ENCODE measurements at regions not wholly inside any gene's neighbourhood (a gene's known extent, or its start where the extent isn't known, plus 50 kb on each side); places are given as distances from the start of the nearest gene placed in this dataset.
"Not testable (repeated sequence)": the region's sequence is repeated elsewhere in the genome, so short reads cannot be mapped to it uniquely, and the experiment has no call there.

GRCh38 chr11:12592283-12592682, 81.9 kb upstream of the TEAD1 start:
- no peaks in the 10 kb centered on the region for H4K20me1 ChIP-seq (ENCODE audit: insufficient read depth)
- H3F3A ChIP-seq (replicated peaks; ENCODE audit: insufficient read depth), result no peaks in the 10 kb centered on the region
- no peaks in the 10 kb centered on the region for H3K9me2 ChIP-seq
- no peak overlapping the region for H2AFZ ChIP-seq (ENCODE audit: low read depth)
- H3K9ac ChIP-seq, result no peak overlapping the region
- TF ChIP-seq FOXJ3 (CRISPR knock-in tag; IDR thresholded peaks at IDR 0.05) (no peak), GABPA (IDR thresholded peaks at IDR 0.05; ENCODE audit: low read depth) (no peak), ZBTB33 (IDR thresholded peaks at IDR 0.05; ENCODE audit: borderline replicate concordance, low read depth) (no peak), ELF1 (IDR thresholded peaks at IDR 0.05) (no peak), FOXM1 (IDR thresholded peaks at IDR 0.05; ENCODE audit: low read depth) (no peak), USF2 (IDR thresholded peaks at IDR 0.05; ENCODE audit: borderline replicate concordance, low read depth, low read length) (no peak), MXI1 (IDR thresholded peaks at IDR 0.05; ENCODE audit: low read depth, low read length) (no peak), SMC3 (IDR thresholded peaks at IDR 0.05; ENCODE audit: low read depth, low read length) (no peak), EP300 (IDR thresholded peaks at IDR 0.05; ENCODE audit: borderline replicate concordance in 1 of 2, low read depth in 1 of 2, low read length in 1 of 2) (no peak), GATA2 (CRISPR knock-in tag; IDR thresholded peaks at IDR 0.05) (no peak), EZH2phosphoT487 (IDR thresholded peaks at IDR 0.05; ENCODE audit: borderline replicate concordance, low read depth) (no peak), PBX3 (IDR thresholded peaks at IDR 0.05) (no peak), FOSL2 (IDR thresholded peaks at IDR 0.05; ENCODE audit: borderline replicate concordance, low read depth) (no peak), RAD21 (IDR thresholded peaks at IDR 0.05; ENCODE audit: low read length) (no peak), SIN3A (IDR thresholded peaks at IDR 0.05; ENCODE audit: borderline replicate concordance, low read depth, low read length) (no peak), RFX5 (IDR thresholded peaks at IDR 0.05; ENCODE audit: low read length) (no peak), JUND (IDR thresholded peaks at IDR 0.05) (no peak), POLR2AphosphoS5 (IDR thresholded peaks at IDR 0.05; ENCODE audit: low read depth, low read length) (no peak), TAF1 (IDR thresholded peaks at IDR 0.05; ENCODE audit: borderline replicate concordance, low read depth, low read length) (no peak), TCF12 (IDR thresholded peaks at IDR 0.05) (no peak)
- H3K27ac ChIP-seq (ENCODE audit: low read depth in 2 of 2, low read length in 1 of 2), result no peak overlapping the region
- no peaks in the 10 kb centered on the region for H3K79me2 ChIP-seq (ENCODE audit: insufficient read depth)
- H3K9me3 ChIP-seq, result no peaks in the 10 kb centered on the region
- peaks cover 0 to 8% of the 10 kb centered on the region in 2 experiments; a peak in 2 of 4 replicates for H3K4me1 ChIP-seq (ENCODE audit: control insufficient read depth in 1 of 2, insufficient read depth in 2 of 2, low read depth in 1 of 2, low read length in 1 of 2)
- ChIA-PET CTCF (interaction anchor here (1.0 to 1.3 kb wide), 2 partner anchors 11 to 14 kb away, joined by 3 read pairs; no protein-coding TSS in a partner anchor), POLR2A (no interaction called here)
- H3K36me3 ChIP-seq (replicated peaks in 1 of 2; ENCODE audit: control insufficient read depth in 1 of 2, insufficient read depth in 2 of 2, low read length in 1 of 2), result no peaks in the 10 kb centered on the region
- H3K4me2 ChIP-seq, result no peak overlapping the region
- 93% methylated on average over 3 of the region's 3 CpGs for WGBS (ENCODE audit: low lambda C conversion rate)
- no peak overlapping the region for H3K4me3 ChIP-seq (ENCODE audit: low read depth in 2 of 2, low read length in 1 of 2)
- no peak for DNase-seq
- H3K27me3 ChIP-seq (ENCODE audit: insufficient read depth), result no peaks in the 10 kb centered on the region

- not testable (repeated sequence) for DNase-seq; H3F3A ChIP-seq (replicated peaks; ENCODE audit: insufficient read depth); H2AFZ ChIP-seq (ENCODE audit: low read depth); H3K27me3 ChIP-seq (ENCODE audit: insufficient read depth); H3K4me2 ChIP-seq; H3K9me2 ChIP-seq; H3K36me3 ChIP-seq (replicated peaks in 1 of 2; ENCODE audit: control insufficient read depth in 1 of 2, insufficient read depth in 2 of 2, low read length in 1 of 2); H4K20me1 ChIP-seq (ENCODE audit: insufficient read depth); H3K9ac ChIP-seq; H3K4me1 ChIP-seq (ENCODE audit: control insufficient read depth in 1 of 2, insufficient read depth in 2 of 2, low read depth in 1 of 2, low read length in 1 of 2); H3K9me3 ChIP-seq; H3K27ac ChIP-seq (ENCODE audit: low read depth in 2 of 2, low read length in 1 of 2); H3K4me3 ChIP-seq (ENCODE audit: low read depth in 2 of 2, low read length in 1 of 2); H3K79me2 ChIP-seq (ENCODE audit: insufficient read depth)
- POLR2A ChIA-PET, result interaction anchor here (0.6 kb wide), 1 partner anchor 15 kb away, joined by 7 read pairs; no protein-coding TSS in a partner anchor
- CTCF ChIA-PET, result interaction anchor here (1.4 kb wide), 1 partner anchor 13 kb away, joined by 4 read pairs; no protein-coding TSS in a partner anchor
- 96% methylated on average over 2 of the region's 2 CpGs for WGBS (ENCODE audit: low lambda C conversion rate)
Observed at GRCh38 chr11:12595089-12595847, 79.0 kb upstream of the TEAD1 start.

All from SK-N-SH (cell line).